ENCODE measurements at regions not wholly inside any gene's neighbourhood (a gene's known extent, or its start where the extent isn't known, plus 50 kb on each side); places are given as distances from the start of the nearest gene placed in this dataset.

DNA sequence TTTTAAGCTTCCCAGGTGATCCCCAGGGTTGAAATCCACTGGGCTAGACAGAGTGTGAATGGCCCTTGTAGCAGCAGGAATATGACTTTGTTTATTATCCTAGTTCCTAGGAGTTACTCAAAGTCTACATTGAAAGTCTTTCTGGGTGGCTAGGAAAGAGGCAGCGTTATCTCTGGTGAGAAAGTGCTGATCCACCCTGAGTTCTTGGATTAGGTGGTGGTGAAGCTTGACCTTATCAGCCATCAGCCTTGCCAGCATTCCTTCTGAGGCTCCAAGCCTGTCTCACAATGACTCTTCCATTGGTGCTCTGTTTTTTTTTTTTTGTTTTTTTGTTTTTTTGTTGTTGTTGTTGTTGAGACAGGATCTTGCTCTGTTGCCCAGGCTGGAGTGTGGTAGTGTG is 83.1 kb upstream of the CLCN4 start:
- intact Hi-C loops (cut with DNase I): no loop called here
- ATAC-seq (ENCODE audit: poor library complexity) (no peak), DNase-seq (no peak)

DNA sequence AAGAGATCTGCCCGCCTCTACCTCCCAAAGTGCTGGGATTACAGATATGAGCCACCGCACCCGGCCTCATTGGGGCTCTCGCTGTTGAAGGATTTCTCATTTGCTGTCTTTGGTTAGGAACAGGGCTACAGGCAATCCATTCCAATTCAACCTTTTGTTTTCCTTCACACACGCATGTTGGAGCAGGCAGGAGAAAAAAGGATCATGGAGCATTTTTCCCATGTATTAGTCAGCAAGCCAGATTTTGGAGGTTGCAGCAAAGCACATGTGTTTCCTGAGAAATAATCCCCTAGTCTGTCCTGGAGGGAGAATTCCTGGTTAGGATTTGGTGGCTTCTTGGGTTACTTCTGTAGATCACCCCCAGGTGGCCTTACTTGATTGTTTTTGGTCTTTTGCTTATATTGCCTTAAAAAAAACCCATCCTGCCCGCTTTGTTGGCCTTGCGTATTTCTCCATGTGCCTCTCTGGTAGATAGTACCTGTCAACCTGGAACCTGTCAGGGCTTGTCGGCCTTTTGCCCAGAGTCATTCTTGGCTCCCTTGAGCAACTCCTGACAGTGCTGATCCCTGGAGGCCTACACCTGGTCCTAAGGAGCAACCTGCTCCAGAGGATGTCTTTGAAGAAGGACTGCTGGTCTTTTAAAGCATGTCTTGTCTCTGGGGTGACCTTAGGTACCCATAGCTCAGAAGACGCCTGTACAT is 82.4 kb upstream of the CLCN4 start:
- intact Hi-C loops (cut with DNase I): no loop called here
- DNase-seq (no peak), ATAC-seq (ENCODE audit: poor library complexity) (no peak)

- ATAC-seq (ENCODE audit: poor library complexity) (no peak), DNase-seq (no peak)
- intact Hi-C loops (cut with DNase I): no loop called here
Observed at GRCh38 chrX:10076765-10077164, 80.0 kb upstream of the CLCN4 start.

GRCh38 chrX:10077425-10078188 is 79.2 kb upstream of the CLCN4 start:
- DNase-seq (no peak), ATAC-seq (ENCODE audit: poor library complexity) (no peak)
- intact Hi-C loops (cut with DNase I): no loop called here

DNA sequence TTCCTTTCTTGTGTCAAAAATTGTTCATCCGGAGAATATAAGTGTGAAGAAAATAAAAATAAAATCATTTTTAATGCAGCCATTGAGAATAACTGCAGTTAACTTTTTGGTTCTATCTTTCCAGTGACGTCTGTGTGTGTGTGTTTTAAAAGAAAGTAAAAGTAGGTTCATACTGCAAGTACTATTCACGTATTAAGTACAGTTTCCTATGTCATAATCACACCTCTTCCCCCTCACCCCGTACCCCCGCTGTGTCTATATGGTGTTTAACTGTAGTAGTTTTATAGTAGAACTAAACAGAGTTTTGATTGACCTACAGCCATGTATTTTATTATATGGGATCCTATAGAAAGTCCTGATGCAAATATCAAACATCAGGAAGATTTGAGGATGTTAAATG is 78.5 kb upstream of the CLCN4 start:
- DNase-seq (no peak), ATAC-seq (ENCODE audit: poor library complexity) (no peak)
- intact Hi-C loops (cut with DNase I): no loop called here

- ATAC-seq (ENCODE audit: poor library complexity) (peak; percentile 42), DNase-seq (no peak)
- intact Hi-C loops (cut with DNase I): no loop called here
Observed at GRCh38 chrX:10079231-10079630, 77.5 kb upstream of the CLCN4 start.

DNA sequence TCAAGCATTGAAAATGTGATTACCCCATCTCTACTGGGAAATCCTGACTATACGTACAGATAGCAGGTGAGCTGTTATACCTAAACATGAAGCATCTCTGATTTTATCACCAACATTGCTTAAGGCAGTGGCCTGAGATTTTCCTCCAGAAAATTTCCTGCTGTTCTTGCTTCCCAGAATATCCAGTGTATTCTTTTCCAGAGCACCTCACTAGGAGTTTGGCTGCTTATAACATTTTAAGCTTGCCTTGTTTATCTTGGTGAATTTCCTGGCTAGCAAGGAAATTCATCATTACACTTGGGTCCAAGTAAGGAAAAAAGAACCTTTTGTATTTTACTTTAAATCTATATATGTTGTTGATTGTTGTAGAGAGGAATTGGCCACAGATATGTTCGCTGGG is 73.0 kb upstream of the CLCN4 start:
- ATAC-seq (ENCODE audit: poor library complexity) (no peak), DNase-seq (no peak)
- intact Hi-C loops (cut with DNase I): no loop called here

DNA sequence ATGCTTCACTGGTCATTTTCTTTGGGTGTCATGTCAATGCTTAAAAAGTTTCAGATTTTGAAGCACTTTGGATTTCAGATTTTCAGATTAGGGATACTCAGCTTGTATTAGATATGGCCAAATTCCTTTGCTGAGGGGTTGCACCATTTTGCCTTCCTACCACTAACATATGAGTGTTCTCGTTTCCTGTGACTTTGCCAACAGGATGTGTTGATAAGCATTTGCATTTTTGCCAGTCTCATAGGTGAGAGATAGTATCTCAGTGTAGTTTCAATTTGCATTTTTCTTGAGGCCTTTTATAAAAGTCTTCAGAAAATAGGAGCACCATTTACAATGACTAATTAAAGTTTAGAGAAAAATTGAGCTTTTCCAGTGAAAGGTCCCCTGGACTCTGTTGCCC is 71.6 kb upstream of the CLCN4 start:
- ATAC-seq (ENCODE audit: poor library complexity): no peak

GRCh38 chrX:10086676-10087075 is 70.1 kb upstream of the CLCN4 start:
- peak; percentile 52 for DNase-seq
- ATAC-seq (ENCODE audit: poor library complexity): peak; percentile 40
- intact Hi-C loops (cut with DNase I): no loop called here

More for the DNA sequence above, 71.6 kb upstream of the CLCN4 start:
- intact Hi-C loops (cut with DNase I): no loop called here
- DNase-seq: no peak

DNA sequence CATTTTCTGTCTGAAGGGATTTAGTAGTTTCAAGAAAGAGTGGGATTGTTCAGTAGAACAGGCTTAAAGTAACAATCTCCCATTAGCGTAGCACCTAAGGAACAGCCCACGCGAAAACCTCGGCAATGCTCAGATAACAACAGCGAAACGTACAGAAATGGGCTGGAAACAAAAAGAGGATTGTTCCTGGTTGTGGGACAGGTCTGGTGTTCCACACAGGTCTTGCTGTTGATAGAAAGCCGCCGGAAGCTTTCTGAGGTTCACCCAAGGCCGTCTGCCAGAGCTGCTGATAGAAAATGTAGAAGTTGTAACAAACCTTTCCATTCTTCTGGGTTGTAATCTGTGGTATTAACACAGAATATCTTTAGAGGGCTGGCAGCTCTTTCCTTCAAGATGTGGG is 69.4 kb upstream of the CLCN4 start:
- ATAC-seq (ENCODE audit: poor library complexity) (no peak), DNase-seq (no peak)
- intact Hi-C loops (cut with DNase I): no loop called here

GRCh38 chrX:10089378-10089795 is 67.4 kb upstream of the CLCN4 start:
- ATAC-seq (ENCODE audit: poor library complexity) (no peak), DNase-seq (no peak)
- intact Hi-C loops (cut with DNase I): no loop called here

DNA sequence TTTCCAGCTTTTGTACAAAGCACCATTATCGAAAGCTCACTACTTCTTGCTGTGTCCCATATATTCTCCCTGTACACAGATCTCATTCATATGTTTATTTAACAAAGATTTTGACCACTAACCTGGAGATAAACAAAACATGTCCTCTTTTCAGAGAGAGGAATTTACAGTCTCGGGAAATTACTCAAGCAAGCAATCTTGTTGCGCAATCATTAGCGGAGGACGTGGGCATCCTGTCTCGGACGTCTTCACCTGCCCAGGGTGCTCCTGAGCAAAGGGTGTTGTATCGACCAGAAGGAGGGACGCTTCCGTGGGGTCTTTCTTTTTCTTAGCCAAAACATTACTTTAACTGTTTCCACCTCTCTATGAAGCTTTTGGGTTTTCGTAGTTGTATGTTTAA is 66.5 kb upstream of the CLCN4 start:
- DNase-seq (no peak), ATAC-seq (ENCODE audit: poor library complexity) (no peak)
- intact Hi-C loops (cut with DNase I): no loop called here

DNA sequence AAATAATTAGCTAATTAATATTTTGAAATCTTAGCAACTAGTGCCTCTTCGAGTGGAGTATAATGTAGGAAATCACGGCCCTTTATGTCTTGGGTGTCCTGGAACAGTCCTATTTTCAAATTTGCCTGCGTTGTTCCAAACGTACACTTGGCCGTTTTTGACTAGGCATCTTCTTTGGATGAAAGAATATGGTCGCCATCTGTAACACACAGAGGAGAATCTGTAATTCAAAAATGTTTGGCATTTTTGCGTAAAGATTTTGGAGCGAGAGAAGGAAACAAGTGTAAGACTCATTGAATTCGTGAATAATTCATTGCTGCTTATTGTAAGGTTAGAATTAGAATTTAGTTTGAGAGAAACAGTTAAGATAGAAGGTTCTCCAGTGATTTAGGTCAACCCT is 61.5 kb upstream of the CLCN4 start:
- ATAC-seq (ENCODE audit: poor library complexity): no peak
- intact Hi-C loops (cut with DNase I): no loop called here
- DNase-seq: no peak

DNA sequence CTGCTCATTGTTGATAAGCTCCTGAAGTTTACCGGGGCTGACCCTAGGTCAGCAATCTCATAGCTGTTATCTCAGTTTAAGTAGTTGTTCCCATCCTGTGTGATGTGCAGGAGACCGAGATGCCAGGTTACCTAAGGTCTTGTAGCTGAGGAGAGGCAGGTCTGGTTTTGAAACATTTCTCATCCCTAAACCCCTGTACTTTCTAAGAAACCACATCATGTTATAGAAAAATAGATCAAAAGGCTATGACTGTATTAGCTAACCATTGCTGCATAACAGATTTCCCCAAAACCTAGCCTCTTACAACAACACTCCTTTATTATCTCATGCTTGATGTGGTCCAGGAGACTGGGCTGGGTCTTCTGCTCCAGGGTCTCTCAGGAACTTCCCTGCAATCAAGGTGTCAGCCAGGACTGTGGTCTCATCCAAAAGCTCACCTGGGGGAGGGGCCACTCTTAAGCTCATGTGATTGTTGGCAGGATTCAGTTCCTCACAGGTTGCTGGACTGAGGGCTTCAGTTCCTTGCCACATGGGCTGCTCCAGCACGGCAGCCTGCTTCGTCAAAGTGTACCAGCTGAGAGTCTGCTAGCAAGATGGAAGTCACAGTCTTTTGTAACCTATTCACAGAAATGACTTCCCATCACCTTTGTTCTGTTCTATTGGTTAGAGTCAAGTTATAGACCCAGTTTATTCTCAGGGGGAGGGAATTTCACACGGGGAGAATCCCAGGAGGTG is 60.9 kb upstream of the CLCN4 start:
- ATAC-seq (ENCODE audit: poor library complexity) (no peak), DNase-seq (no peak)
- intact Hi-C loops (cut with DNase I): no loop called here

DNA sequence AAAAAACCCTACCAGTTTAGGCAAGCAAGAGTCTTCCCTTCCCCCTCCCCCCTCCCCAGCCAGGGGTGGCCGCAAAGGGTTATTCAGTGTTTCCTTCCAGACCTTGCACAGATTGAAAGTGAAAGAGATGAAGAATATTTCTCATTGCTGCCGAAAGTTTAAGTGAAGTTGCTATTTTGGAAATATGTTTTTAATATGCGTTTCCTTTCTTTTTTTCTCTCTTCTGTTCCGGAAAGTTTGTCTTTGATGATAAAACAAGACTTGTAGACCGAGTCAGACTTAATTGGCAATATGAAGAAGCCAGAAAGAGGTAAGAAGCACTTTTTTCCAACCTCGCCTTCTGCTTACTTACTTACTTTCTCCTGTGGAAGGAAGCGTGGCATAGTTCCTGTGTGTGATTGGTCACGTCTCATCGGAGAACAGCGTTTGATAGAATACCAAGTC is 58.5 kb upstream of the CLCN4 start:
- ATAC-seq (ENCODE audit: poor library complexity) (no peak), DNase-seq (no peak)
- intact Hi-C loops (cut with DNase I): no loop called here

DNA sequence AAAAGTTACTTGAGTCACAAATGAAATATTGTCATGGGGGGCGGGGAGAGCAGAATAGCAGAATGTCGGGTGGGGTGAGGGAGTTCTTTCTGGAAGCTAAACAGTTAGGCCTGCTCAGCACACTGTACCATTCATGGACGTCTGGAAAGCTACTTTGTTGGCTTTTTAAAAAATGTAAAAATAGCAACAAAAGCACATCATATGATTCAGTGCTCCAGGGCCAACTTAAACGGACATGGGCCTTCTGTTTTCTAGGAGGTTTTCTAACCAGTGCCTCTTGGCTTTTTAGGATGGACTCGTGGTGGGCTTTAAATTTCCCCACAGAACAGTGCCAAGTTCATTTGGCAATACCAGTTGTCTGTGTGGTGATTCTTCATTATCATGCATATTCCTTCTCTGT is 57.4 kb upstream of the CLCN4 start:
- DNase-seq (no peak), ATAC-seq (ENCODE audit: poor library complexity) (peak; percentile 36)
- intact Hi-C loops (cut with DNase I): no loop called here

DNA sequence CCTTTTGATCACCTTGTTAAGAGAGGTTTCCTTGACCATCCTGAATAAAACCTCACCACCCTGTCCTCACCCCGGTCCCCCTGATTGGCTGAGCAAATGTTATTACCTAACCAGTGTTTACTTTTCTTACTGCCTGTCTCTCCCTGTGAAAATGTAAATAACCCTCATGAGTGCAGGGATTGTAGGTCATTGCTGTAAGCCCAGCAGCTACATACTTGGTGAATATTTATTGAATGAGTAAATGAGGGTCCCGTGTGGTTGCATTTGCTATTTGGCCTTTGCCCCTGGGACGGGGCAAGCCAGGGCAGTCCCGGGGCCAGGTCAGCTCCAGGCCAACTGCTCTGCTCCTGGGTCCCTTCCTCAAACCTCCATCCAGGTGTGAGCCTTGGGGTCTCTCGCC is 55.5 kb upstream of the CLCN4 start:
- intact Hi-C loops (cut with DNase I): no loop called here
- DNase-seq (no peak), ATAC-seq (ENCODE audit: poor library complexity) (no peak)

- no peak for DNase-seq
- no peak for ATAC-seq (ENCODE audit: poor library complexity)
- intact Hi-C loops (cut with DNase I): no loop called here
Observed at GRCh38 chrX:10102046-10102704, 54.6 kb upstream of the CLCN4 start.

GRCh38 chrX:10103023-10103422 is 53.8 kb upstream of the CLCN4 start:
- intact Hi-C loops (cut with DNase I): no loop called here
- no peak for DNase-seq
- no peak for ATAC-seq (ENCODE audit: poor library complexity)

Measured in Right ventricle myocardium superior (tissue), 1 donor.